H1 (cell line): ENCODE measurements at regions not wholly inside any gene's neighbourhood (a gene's known extent, or its start where the extent isn't known, plus 50 kb on each side); places are given as distances from the start of the nearest gene placed in this dataset.

Experiments
- CTCF ChIA-PET: fragments of 300-600 bp; sonication (Branson Sonifier 250); formaldehyde crosslinking; loops from one replicate; lab custom pipeline; 2021; ENCODE audit not compliant: partially characterized antibody; lab: Charles Lee
- POLR2A ChIA-PET: fragments of 300-600 bp; sonication (Branson Sonifier 250); formaldehyde crosslinking; loops from one replicate; lab custom pipeline; 2021; ENCODE audit warnings: inconsistent platforms; ENCODE audit not compliant: partially characterized antibody; lab: Charles Lee
- DNase-seq, 2 experiments: peaks; one replicate each; pipeline versions ENCODE4 v3.0.0 to v3.0.0-alpha.2; 2010 to 2022; ENCODE audit warnings: low spot score in 2 of 2, low read depth in 1 of 2, mixed read lengths in 1 of 2
- FAIRE-seq: peaks from 2 replicates; lab custom pipeline; 2011; peaks lifted over from hg19 to GRCh38; lab: Jason Lieb, UNC
- H2AFZ ChIP-seq: 2 replicates; pipeline ENCODE4 v1.8.1; 2012; ENCODE audit warnings: low read length, inconsistent platforms
- H2AK5ac ChIP-seq: 2 replicates; pipeline ENCODE4 v1.6.1; 2013; ENCODE audit warnings: low read depth, low read length
- H2BK120ac ChIP-seq: replicated peaks from 2 replicates; pipeline ENCODE3; 2013; ENCODE audit warnings: low read depth, low read length, inconsistent platforms
- H2BK12ac ChIP-seq: 2 replicates; pipeline ENCODE4 v1.6.1; 2013; ENCODE audit warnings: low read depth, low read length
- H2BK15ac ChIP-seq: 2 replicates; pipeline ENCODE4 v1.6.1; 2013; ENCODE audit warnings: low read length
- H2BK20ac ChIP-seq: 2 replicates; pipeline ENCODE4 v1.6.1; 2013; ENCODE audit warnings: low read length
- H2BK5ac ChIP-seq: 2 replicates; pipeline ENCODE4 v1.6.1; 2013; ENCODE audit warnings: low read depth, low read length
- H3K14ac ChIP-seq: 2 replicates; pipeline ENCODE4 v1.6.1; 2013; ENCODE audit warnings: inconsistent platforms; ENCODE audit not compliant: insufficient read length
- H3K18ac ChIP-seq: 2 replicates; pipeline ENCODE4 v1.6.1; 2013; ENCODE audit warnings: low read length; ENCODE audit errors: extremely low read depth
- H3K23ac ChIP-seq: 2 replicates; pipeline ENCODE4 v1.6.1; 2013; ENCODE audit warnings: inconsistent platforms; ENCODE audit not compliant: insufficient read length
- H3K23me2 ChIP-seq: 2 replicates; pipeline ENCODE4 v1.6.1; 2013; ENCODE audit warnings: low read depth, low read length
- H3K27ac ChIP-seq: 2 replicates; pipeline ENCODE4 v1.6.1; 2011; ENCODE audit warnings: low read depth, low read length, inconsistent platforms
- H3K27me3 ChIP-seq, 4 experiments: replicated peaks in 1 of 4; 1 replicate in 1 of 4; 2 replicates in 3 of 4; pipeline versions ENCODE4 v1.6.1 to v1.8.1; 2011 to 2013; ENCODE audit warnings: low read length in 3 of 4, mild to moderate bottlenecking in 3 of 4, inconsistent platforms in 2 of 4, mixed read lengths in 2 of 4, moderate library complexity in 1 of 4; ENCODE audit not compliant: control insufficient read depth in 3 of 4, insufficient read depth in 3 of 4; ENCODE audit errors: extremely low read depth in 1 of 4
- H3K36me3 ChIP-seq, 4 experiments: 2 replicates each; pipeline versions ENCODE4 v1.6.1 to v1.8.1; 2011 to 2013; ENCODE audit warnings: mild to moderate bottlenecking in 4 of 4, low read length in 3 of 4, moderate library complexity in 2 of 4, control low read depth in 1 of 4, inconsistent platforms in 1 of 4; ENCODE audit not compliant: insufficient read depth in 4 of 4, control insufficient read depth in 2 of 4
- H3K4ac ChIP-seq: replicated peaks from 2 replicates; pipeline ENCODE3; 2013; ENCODE audit warnings: low read length, low read depth, mixed read lengths, inconsistent platforms; ENCODE audit not compliant: insufficient read length
- H3K4me1 ChIP-seq, 4 experiments: replicated peaks in 1 of 4; 1 replicate in 1 of 4; 2 replicates in 3 of 4; pipeline versions ENCODE4 v1.6.1 to v1.8.1; 2011 to 2013; ENCODE audit warnings: low read length in 3 of 4, inconsistent platforms in 2 of 4, mixed read lengths in 1 of 4; ENCODE audit not compliant: insufficient read depth in 4 of 4, control insufficient read depth in 3 of 4
- H3K4me2 ChIP-seq, 2 experiments: 2 replicates each; pipeline versions ENCODE4 v1.6.1 to v1.8.1; 2011 to 2013; ENCODE audit warnings: low read depth in 2 of 2, low read length in 2 of 2, control low read depth in 1 of 2, inconsistent platforms in 1 of 2, mild to moderate bottlenecking in 1 of 2; ENCODE audit not compliant: insufficient read depth in 1 of 2
- H3K4me3 ChIP-seq, 4 experiments: fragments of 200-600, 300-600 bp in 1 of 4; sonication (generic), shearing (Covaris generic), sonication (Bioruptor Twin) in 1 of 4; 2 replicates each; pipeline versions ENCODE4 v1.5.1 to v1.8.1; 2011 to 2016; ENCODE audit warnings: low read length in 4 of 4, low read depth in 3 of 4, control low read depth in 2 of 4, inconsistent platforms in 2 of 4, mild to moderate bottlenecking in 2 of 4, mixed read lengths in 1 of 4, moderate library complexity in 1 of 4; ENCODE audit not compliant: insufficient read depth in 2 of 4; ENCODE audit errors: extremely low read depth in 1 of 4
- H3K56ac ChIP-seq: replicated peaks from 2 replicates; pipeline ENCODE3; 2013; ENCODE audit warnings: low read depth, mild to moderate bottlenecking, mixed read lengths, low read length, inconsistent platforms; ENCODE audit not compliant: insufficient read length
- H3K79me1 ChIP-seq: 2 replicates; pipeline ENCODE4 v1.6.1; 2013; ENCODE audit warnings: low read depth, low read length, control low read depth
- H3K79me2 ChIP-seq, 2 experiments: 2 replicates each; pipeline versions ENCODE4 v1.6.1 to v1.8.1; 2012 to 2013; ENCODE audit warnings: low read length in 2 of 2, mild to moderate bottlenecking in 2 of 2, inconsistent platforms in 1 of 2; ENCODE audit not compliant: insufficient read depth in 2 of 2, control insufficient read depth in 1 of 2
- H3K9ac ChIP-seq, 4 experiments: replicated peaks in 1 of 4; 1 replicate in 1 of 4; 2 replicates in 3 of 4; pipeline versions ENCODE4 v1.6.1 to v1.8.1; 2011 to 2013; ENCODE audit warnings: low read depth in 3 of 4, low read length in 3 of 4, control low read depth in 2 of 4, mild to moderate bottlenecking in 2 of 4, moderate library complexity in 2 of 4, inconsistent platforms in 1 of 4; ENCODE audit errors: extremely low read depth in 1 of 4
- H3K9me3 ChIP-seq, 2 experiments: 2 replicates each; pipeline versions ENCODE4 v1.6.1 to v1.8.1; 2012 to 2013; ENCODE audit warnings: mild to moderate bottlenecking in 2 of 2, moderate library complexity in 2 of 2, control low read depth in 1 of 2, inconsistent platforms in 1 of 2, low read depth in 1 of 2, low read length in 1 of 2, mixed read lengths in 1 of 2; ENCODE audit not compliant: insufficient read depth in 2 of 2
- H4K20me1 ChIP-seq, 2 experiments: replicated peaks in 1 of 2; 2 replicates each; pipeline versions ENCODE3 to v1.8.1; 2011 to 2013; ENCODE audit warnings: inconsistent platforms in 2 of 2, low read length in 2 of 2, mild to moderate bottlenecking in 1 of 2; ENCODE audit not compliant: insufficient read depth in 2 of 2, control insufficient read depth in 1 of 2
- H4K5ac ChIP-seq: 2 replicates; pipeline ENCODE4 v1.6.1; 2013; ENCODE audit warnings: low read length, low read depth, mixed read lengths, inconsistent platforms; ENCODE audit not compliant: insufficient read length
- H4K8ac ChIP-seq: 2 replicates; pipeline ENCODE4 v1.8.0; 2013; ENCODE audit warnings: mild to moderate bottlenecking, moderate library complexity, low read length, inconsistent platforms; ENCODE audit not compliant: insufficient read depth; ENCODE audit errors: extremely low read depth
- H4K91ac ChIP-seq: replicated peaks from 2 replicates; pipeline ENCODE3; 2013; ENCODE audit warnings: low read length, mixed read lengths, inconsistent platforms; ENCODE audit not compliant: insufficient read length
- CTBP2 ChIP-seq: IDR thresholded peaks from 2 replicates; pipeline ENCODE4 v1.7.0; 2011; ENCODE audit warnings: borderline replicate concordance, mild to moderate bottlenecking, moderate library complexity, mixed read lengths, low read length; ENCODE audit not compliant: insufficient read depth, insufficient read length
- KDM4A ChIP-seq: IDR thresholded peaks from one replicate; pipeline ENCODE4 v1.7.1; 2012; ENCODE audit warnings: low read depth, mild to moderate bottlenecking, moderate library complexity, low read length, inconsistent platforms; ENCODE audit not compliant: severe bottlenecking
- POU5F1 ChIP-seq: IDR thresholded peaks from 2 replicates; pipeline ENCODE4 v1.6.1; 2011; ENCODE audit warnings: low read depth, mild to moderate bottlenecking, low read length, moderate library complexity
- RBBP5 ChIP-seq: IDR thresholded peaks from 2 replicates; pipeline ENCODE4 v1.7.1; 2012; ENCODE audit warnings: low read depth, mild to moderate bottlenecking, inconsistent platforms, low read length, moderate library complexity, borderline replicate concordance
- TEAD4 ChIP-seq: IDR thresholded peaks from 2 replicates; pipeline ENCODE4 v1.6.1; 2012; ENCODE audit warnings: low read depth, low read length, inconsistent platforms, mixed read lengths
- WGBS, 2 experiments: shearing (Covaris generic) in 1 of 2; methylation state at CpG; one replicate each; pipeline versions ENCODE4 v1.1.6 to v1.1.7; 2013 to 2015; ENCODE audit warnings: low lambda C conversion rate in 2 of 2, mixed read lengths in 2 of 2, inconsistent platforms in 1 of 2, low coverage in 1 of 2, missing lambda C conversion rate in 1 of 2; ENCODE audit not compliant: insufficient replicate concordance in 2 of 2, insufficient coverage in 1 of 2, insufficient read length in 1 of 2; ENCODE audit errors: extremely low coverage in 1 of 2, missing lambda C conversion rate in 1 of 2; 5-methylcytosine and 5-hydroxymethylcytosine counted together
- TF ChIP-seq, protein P1 (sequence below): IDR thresholded peaks from 2 replicates; pipeline ENCODE4 v1.6.1; 2012; ENCODE audit warnings: inconsistent platforms

DNA sequence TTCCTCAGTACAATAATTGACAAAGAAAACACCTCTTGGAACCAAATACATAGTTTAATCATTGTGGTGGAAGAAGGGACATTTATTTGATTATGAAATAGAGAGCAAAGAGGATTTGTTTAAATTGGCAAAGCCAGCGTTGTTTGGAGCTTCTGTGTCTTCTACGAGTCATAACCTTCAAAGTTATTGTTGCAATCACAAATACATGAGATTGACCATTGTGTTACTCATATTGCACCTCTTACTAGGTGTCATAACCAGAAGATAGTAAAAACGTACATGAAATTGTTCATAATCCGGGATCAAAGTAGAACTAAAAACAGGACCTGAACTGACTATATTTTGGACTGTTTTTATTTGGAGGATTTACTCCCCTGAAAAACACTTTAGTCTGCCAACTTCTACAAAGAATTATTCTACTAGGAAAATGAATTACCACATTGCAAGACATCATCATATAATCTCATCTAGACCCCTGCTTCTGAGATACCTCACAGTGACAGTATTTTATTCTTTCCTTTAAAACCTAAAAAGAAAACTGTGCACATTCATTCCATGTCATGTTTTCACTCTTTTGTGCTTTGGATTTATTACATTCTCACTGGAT lies 151.7 kb upstream of the KLF7 start:
- no peak overlapping the region for H3K4me3 ChIP-seq
- H4K91ac ChIP-seq = no peak overlapping the region
- no peak overlapping the region for H2BK5ac ChIP-seq
- no peak overlapping the region for H2BK15ac ChIP-seq
- no peak overlapping the region for H2AFZ ChIP-seq
- 91% methylated on average over 4 of the region's 4 CpGs; no CpG with 5 or more reads in 1 of the 2 experiments for WGBS, 2 experiments
- no peak overlapping the region for H3K14ac ChIP-seq
- no peaks in the 10 kb centered on the region for H3K9me3 ChIP-seq
- no peak overlapping the region for H2AK5ac ChIP-seq
- FAIRE-seq = peak; percentile 32
- H3K23me2 ChIP-seq = no peaks in the 10 kb centered on the region
- H3K4ac ChIP-seq = no peak overlapping the region
- no peak overlapping the region for H2BK20ac ChIP-seq
- no peak overlapping the region for H3K18ac ChIP-seq
- H2BK12ac ChIP-seq = no peak overlapping the region
- ChIA-PET CTCF (interaction anchor here (0.9 kb wide), 1 partner anchor 117 kb away, joined by 3 read pairs; no protein-coding TSS in a partner anchor), POLR2A (interaction anchor here (0.6 kb wide), 1 partner anchor 703 kb away, joined by 3 read pairs; no protein-coding TSS in a partner anchor)
- H3K23ac ChIP-seq = no peak overlapping the region
- H3K27ac ChIP-seq = no peak overlapping the region
- no peaks in the 10 kb centered on the region for H3K27me3 ChIP-seq
- H3K79me1 ChIP-seq = no peaks in the 10 kb centered on the region
- no peak for DNase-seq
- H3K56ac ChIP-seq = no peak overlapping the region
- no peak overlapping the region for H2BK120ac ChIP-seq
- no peaks in the 10 kb centered on the region for H3K36me3 ChIP-seq
- H3K9ac ChIP-seq = no peak overlapping the region
- no peaks in the 10 kb centered on the region for H3K79me2 ChIP-seq
- no peak overlapping the region for H3K4me2 ChIP-seq
- no peak overlapping the region for H4K5ac ChIP-seq
- no peaks in the 10 kb centered on the region for H4K20me1 ChIP-seq
- no peak overlapping the region for H4K8ac ChIP-seq
- no peaks in the 10 kb centered on the region for H3K4me1 ChIP-seq
- TF ChIP-seq CTBP2 (no peak), TEAD4 (no peak), RBBP5 (no peak), POU5F1 (no peak), KDM4A (no peak)
- TF ChIP-seq, protein P1, sequence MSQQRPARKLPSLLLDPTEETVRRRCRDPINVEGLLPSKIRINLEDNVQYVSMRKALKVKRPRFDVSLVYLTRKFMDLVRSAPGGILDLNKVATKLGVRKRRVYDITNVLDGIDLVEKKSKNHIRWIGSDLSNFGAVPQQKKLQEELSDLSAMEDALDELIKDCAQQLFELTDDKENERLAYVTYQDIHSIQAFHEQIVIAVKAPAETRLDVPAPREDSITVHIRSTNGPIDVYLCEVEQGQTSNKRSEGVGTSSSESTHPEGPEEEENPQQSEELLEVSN = no peak
- TF ChIP-seq, all 59 proteins: peak for 0
